ENCODE measurements at regions not wholly inside any gene's neighbourhood (a gene's known extent, or its start where the extent isn't known, plus 50 kb on each side); places are given as distances from the start of the nearest gene placed in this dataset.

DNA sequence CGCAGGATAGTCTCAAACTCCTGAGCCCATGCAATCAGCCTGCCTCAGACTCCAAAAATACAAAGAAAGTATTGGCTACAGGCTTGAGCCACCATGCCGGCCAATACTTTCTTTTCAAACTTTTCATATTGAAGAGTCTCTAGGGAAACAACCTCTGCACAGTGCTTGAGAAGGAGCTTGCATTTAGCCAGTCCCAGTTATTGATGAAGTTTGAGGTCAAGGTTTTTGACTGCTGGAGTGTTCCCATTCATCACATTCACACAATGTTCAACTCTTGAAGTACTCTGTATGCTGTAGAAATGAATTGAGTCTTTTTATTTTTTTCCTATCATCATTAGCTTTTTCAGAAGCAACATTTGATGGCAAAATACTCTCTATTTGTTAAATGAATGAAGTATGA lies 355.8 kb upstream of the E2F7 start:
- intact Hi-C loops (cut with DNase I), result no loop called here
- no peaks in the 10 kb centered on the region for H3K36me3 ChIP-seq
- no peaks in the 10 kb centered on the region for H3K27me3 ChIP-seq (replicated peaks; ENCODE audit: insufficient read depth)
- H3K4me1 ChIP-seq (replicated peaks), result no peaks in the 10 kb centered on the region
- TF ChIP-seq, protein P1, sequence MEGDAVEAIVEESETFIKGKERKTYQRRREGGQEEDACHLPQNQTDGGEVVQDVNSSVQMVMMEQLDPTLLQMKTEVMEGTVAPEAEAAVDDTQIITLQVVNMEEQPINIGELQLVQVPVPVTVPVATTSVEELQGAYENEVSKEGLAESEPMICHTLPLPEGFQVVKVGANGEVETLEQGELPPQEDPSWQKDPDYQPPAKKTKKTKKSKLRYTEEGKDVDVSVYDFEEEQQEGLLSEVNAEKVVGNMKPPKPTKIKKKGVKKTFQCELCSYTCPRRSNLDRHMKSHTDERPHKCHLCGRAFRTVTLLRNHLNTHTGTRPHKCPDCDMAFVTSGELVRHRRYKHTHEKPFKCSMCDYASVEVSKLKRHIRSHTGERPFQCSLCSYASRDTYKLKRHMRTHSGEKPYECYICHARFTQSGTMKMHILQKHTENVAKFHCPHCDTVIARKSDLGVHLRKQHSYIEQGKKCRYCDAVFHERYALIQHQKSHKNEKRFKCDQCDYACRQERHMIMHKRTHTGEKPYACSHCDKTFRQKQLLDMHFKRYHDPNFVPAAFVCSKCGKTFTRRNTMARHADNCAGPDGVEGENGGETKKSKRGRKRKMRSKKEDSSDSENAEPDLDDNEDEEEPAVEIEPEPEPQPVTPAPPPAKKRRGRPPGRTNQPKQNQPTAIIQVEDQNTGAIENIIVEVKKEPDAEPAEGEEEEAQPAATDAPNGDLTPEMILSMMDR (IDR thresholded peaks at IDR 0.05), result no peak
- TF ChIP-seq POLR2A (IDR thresholded peaks at IDR 0.05) (no peak), POLR2AphosphoS5 (IDR thresholded peaks at IDR 0.05) (no peak)
- 98% methylated on average over 2 of the region's 2 CpGs for WGBS
- no peak overlapping the region for H3K27ac ChIP-seq
- no peak overlapping the region for H3K4me3 ChIP-seq
- no peaks in the 10 kb centered on the region for H3K9me3 ChIP-seq
- no peak for DNase-seq (ENCODE audit: low spot score)

DNA sequence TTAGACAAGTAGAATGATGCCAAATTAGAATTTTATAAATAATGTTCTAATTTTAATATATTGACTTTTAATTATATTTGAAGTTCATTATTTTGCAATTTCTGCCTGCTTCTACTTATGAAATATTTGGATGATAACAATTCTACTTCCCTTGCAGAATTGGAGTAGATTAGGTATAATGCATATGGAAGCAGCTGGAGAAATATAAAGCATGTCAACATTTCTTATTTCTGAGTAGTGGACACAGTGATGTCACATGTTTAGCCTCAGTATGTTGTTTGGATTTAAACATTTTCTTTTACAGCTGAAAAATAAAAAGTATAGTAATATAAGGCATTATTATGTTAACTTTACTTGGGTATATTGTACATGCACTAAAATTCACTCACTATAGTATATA lies 344.2 kb upstream of the E2F7 start:
- H3K4me1 ChIP-seq (replicated peaks), result no peaks in the 10 kb centered on the region
- H3K9me3 ChIP-seq, result no peaks in the 10 kb centered on the region
- no peak overlapping the region for H3K4me3 ChIP-seq
- DNase-seq (ENCODE audit: low spot score), result no peak
- H3K36me3 ChIP-seq, result no peaks in the 10 kb centered on the region
- TF ChIP-seq POLR2A (IDR thresholded peaks at IDR 0.05) (no peak), POLR2AphosphoS5 (IDR thresholded peaks at IDR 0.05) (no peak)
- TF ChIP-seq, protein P1 (IDR thresholded peaks at IDR 0.05), result no peak
- no peak overlapping the region for H3K27ac ChIP-seq
- no peaks in the 10 kb centered on the region for H3K27me3 ChIP-seq (replicated peaks; ENCODE audit: insufficient read depth)
- intact Hi-C loops (cut with DNase I), result no loop called here

DNA sequence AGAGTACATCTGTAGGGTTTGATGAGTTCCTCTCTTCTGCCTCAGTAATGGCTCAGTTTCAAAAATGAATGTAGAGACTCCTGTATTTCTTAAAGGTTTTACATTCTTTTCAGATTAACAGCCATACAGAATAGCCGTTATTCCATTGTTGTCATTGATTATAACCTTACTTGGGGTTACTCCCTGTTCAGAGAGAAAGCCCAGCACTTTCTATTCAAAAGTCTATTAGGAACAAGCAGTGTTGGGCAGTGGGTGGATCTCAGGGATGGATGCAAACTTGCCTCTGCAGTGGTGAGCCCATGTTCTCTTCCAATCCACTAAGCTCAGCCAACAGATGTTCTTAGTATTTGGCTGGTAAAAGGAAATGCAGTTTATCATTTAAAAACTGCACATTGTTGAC lies 342.6 kb upstream of the E2F7 start:
- Histone ChIP-seq H3K4me3 (no peak overlapping the region), H3K9me3 (no peaks in the 10 kb centered on the region), H3K4me1 (replicated peaks) (no peaks in the 10 kb centered on the region), H3K36me3 (no peaks in the 10 kb centered on the region), H3K27ac (no peak overlapping the region), H3K27me3 (replicated peaks; ENCODE audit: insufficient read depth) (no peaks in the 10 kb centered on the region)
- WGBS, result 95% methylated on average over 1 of the region's 1 CpG
- TF ChIP-seq, protein P1 (IDR thresholded peaks at IDR 0.05), result no peak
- no peak for DNase-seq (ENCODE audit: low spot score)
- intact Hi-C loops (cut with DNase I), result no loop called here

DNA sequence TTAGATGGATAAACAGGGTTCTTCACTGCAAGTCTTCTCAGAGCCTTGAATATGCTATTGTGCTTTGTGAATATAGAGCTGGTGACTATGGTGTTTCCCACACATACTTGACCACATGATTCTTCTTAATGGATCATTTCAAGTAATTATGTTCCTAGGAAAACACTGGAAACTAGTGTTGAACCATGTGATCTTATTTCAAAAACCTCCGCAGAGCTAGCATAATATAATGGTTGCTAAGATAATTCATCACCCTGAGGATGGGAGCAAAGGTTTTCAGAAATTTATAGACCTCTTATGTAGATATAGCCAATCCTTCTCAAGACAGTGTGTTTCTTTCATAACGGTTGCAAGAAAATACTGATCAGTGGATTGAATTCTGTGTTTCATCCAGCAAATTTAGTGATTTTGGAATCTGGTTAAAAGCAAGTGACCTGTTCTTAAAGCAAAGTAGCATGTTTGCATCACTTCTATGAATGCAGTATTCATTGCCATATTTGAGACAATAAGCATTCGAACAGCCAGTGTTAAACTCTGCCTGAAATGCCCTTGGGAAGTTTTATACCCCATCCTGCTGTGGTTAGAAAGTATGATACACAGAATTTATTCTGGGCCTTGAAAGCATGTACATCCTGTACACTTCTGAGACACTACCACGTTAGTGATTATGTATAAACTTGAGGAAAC lies 341.0 kb upstream of the E2F7 start:
- H3K27me3 ChIP-seq (replicated peaks; ENCODE audit: insufficient read depth), result no peaks in the 10 kb centered on the region
- no peak overlapping the region for H3K4me3 ChIP-seq
- TF ChIP-seq, protein P1 (IDR thresholded peaks at IDR 0.05), result no peak
- intact Hi-C loops (cut with DNase I), result no loop called here
- H3K9me3 ChIP-seq, result no peaks in the 10 kb centered on the region
- 85% methylated on average over 4 of the region's 4 CpGs for WGBS
- H3K4me1 ChIP-seq (replicated peaks), result no peaks in the 10 kb centered on the region
- no peak overlapping the region for H3K27ac ChIP-seq
- H3K36me3 ChIP-seq, result no peaks in the 10 kb centered on the region
- DNase-seq (ENCODE audit: low spot score), result no peak

DNA sequence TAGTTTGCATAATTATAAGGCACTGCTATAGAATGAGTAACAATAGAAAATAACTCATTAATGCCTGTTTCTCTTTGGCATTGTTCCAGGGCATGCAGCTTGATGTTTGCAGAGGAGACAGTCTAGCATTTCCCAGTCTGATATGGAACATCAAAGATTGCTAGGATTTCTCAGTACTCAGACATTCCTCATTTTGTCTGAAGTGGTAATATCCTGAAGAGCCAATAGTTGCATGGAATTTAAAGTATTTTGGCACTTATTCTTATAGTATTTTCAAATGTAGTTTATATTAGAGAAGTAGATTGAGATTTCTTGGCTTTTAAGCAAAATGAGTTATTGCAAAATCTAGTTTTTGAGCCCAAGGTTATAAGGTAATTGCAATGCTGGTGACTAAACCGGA lies 337.3 kb upstream of the E2F7 start:
- Histone ChIP-seq H3K9me3 (no peaks in the 10 kb centered on the region), H3K4me1 (replicated peaks) (no peaks in the 10 kb centered on the region), H3K36me3 (no peaks in the 10 kb centered on the region), H3K27ac (no peak overlapping the region), H3K27me3 (replicated peaks; ENCODE audit: insufficient read depth) (no peaks in the 10 kb centered on the region), H3K4me3 (no peak overlapping the region)
- 46% methylated on average over 1 of the region's 1 CpG for WGBS
- TF ChIP-seq, protein P1 (IDR thresholded peaks at IDR 0.05), result no peak
- TF ChIP-seq POLR2AphosphoS5 (IDR thresholded peaks at IDR 0.05) (no peak), POLR2A (IDR thresholded peaks at IDR 0.05) (no peak)
- DNase-seq (ENCODE audit: low spot score), result no peak
- intact Hi-C loops (cut with DNase I), result no loop called here
